GM13977 (cell line): ENCODE measurements at regions not wholly inside any gene's neighbourhood (a gene's known extent, or its start where the extent isn't known, plus 50 kb on each side); places are given as distances from the start of the nearest gene placed in this dataset.
"Not testable (repeated sequence)": the region's sequence is repeated elsewhere in the genome, so short reads cannot be mapped to it uniquely, and the experiment has no call there.

Experiments
- DNase-seq: peaks from one replicate; pipeline ENCODE4 v3.0.0; 2012; ENCODE audit warnings: low spot score
- in situ Hi-C: fragments of 300-500 bp; cut with MboI; formaldehyde crosslinking; loops from one replicate; pipeline ENCODE4 v1.12.0; 2022; ENCODE audit warnings: low sequenced_read_pairs, low pct_unique_long_range_greater_than_20kb, mixed read lengths, inconsistent platforms; ENCODE audit not compliant: unreplicated experiment
- TF ChIP-seq, protein P1 (sequence below): IDR thresholded peaks from 2 replicates; pipeline ENCODE4 v1.5.1; 2012; ENCODE audit warnings: mild to moderate bottlenecking, control low read depth; ENCODE audit not compliant: insufficient read depth; ENCODE audit errors: extremely low read depth, missing control alignments

DNA sequence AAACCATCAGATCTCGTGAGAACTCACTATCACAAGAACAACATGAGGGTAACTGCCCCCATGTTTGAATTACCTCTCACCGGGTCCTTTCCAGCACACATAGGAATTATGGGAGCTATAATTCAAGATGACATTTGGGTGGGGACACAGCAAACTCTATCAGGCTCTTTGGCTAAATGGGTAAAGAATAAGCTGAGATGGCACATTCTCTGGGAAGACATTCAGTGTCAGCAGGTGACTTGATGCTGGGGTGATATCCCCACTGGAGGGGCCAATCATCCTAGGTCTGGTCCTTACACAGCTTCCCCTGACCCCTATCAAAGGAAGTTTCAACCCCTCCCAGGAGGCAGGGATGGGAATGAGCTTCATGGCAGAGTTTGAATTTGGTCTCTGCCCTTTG, 664.0 kb upstream of the EEF2KMT start:
- in situ Hi-C loops, result no loop called here
- TF ChIP-seq, protein P1, sequence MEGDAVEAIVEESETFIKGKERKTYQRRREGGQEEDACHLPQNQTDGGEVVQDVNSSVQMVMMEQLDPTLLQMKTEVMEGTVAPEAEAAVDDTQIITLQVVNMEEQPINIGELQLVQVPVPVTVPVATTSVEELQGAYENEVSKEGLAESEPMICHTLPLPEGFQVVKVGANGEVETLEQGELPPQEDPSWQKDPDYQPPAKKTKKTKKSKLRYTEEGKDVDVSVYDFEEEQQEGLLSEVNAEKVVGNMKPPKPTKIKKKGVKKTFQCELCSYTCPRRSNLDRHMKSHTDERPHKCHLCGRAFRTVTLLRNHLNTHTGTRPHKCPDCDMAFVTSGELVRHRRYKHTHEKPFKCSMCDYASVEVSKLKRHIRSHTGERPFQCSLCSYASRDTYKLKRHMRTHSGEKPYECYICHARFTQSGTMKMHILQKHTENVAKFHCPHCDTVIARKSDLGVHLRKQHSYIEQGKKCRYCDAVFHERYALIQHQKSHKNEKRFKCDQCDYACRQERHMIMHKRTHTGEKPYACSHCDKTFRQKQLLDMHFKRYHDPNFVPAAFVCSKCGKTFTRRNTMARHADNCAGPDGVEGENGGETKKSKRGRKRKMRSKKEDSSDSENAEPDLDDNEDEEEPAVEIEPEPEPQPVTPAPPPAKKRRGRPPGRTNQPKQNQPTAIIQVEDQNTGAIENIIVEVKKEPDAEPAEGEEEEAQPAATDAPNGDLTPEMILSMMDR, result no peak
- DNase-seq, result no peak

DNA sequence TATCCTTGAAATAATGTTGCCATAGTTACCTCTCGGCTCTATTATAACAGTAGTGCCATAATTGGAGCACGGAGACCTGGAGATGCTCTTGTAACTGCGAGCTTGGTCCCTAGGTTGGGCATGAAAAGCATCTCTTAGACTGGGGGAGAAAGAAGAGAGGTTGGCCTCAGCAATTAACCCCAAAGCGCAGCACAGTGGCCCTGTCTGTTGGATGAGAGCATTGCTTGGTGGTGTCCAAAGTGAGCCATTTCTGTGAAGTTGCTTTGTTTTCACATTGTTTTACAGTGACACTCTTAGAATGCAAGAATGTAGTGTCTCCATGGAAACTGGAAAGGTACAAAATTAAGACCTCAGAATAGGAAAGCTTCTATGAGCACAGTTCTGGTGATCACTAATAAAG, 660.7 kb upstream of the EEF2KMT start:
- in situ Hi-C loops, result no loop called here
- DNase-seq, result no peak
- TF ChIP-seq, protein P1, result no peak

DNA sequence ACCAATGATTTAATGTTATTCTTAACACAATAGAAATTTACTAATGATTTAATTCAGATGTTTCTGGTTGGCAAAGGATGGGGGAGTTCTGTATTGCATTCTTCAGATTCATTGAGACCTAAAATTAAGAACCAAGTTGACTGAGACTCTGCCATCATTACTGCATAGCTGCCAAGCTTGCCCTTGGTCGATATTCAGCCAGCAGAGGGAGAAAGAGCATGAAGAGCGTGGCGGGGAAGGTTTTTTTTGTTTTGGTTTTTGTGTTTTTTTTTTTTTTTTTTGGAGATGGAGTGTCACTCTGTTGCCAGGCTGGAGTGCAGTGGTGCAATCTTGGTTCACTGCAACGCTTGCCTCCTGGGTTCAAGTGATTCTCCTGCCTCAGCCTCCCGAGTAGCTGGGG, 659.4 kb upstream of the EEF2KMT start:
- DNase-seq, result no peak
- TF ChIP-seq, protein P1, result no peak
- in situ Hi-C loops, result no loop called here

DNA sequence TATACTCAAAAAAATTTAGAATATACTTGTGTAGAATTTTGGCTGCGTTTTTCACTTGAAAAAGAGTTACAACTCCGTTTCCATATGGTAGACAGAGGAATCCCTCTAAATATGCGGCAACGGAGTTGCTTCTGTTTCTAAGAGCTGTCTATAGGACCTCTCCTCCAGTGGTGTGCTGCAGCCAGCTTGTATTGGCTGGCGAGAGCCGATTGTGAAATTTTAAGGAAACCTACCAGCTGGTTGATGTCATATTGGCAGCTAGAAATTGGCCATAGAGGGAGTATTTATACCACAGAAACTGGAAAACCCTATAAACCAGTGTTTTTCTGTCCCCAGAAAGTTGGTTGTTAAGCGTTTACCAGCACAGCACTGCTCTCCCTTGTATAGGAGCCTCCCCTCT, 655.8 kb upstream of the EEF2KMT start:
- DNase-seq, result no peak
- in situ Hi-C loops, result no loop called here
- TF ChIP-seq, protein P1, result no peak

DNA sequence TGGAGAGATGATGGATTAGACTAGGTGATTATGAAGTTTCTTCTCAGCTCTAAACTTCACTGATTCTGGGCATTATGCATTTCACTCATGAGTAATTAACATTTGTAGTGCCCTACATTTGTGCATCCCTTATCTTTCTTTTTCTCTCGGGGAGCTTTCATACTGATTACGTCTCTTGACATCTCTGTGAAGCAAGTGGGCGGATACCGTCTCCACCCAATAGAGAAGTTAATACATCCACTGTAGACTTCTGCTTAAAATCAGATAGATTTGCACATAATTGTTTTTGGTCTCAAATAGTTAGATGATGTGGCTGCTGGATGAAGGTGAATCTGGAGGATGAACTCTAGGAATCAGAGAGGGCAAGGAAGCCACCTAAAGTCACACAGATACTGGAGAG, 653.6 kb upstream of the EEF2KMT start:
- TF ChIP-seq, protein P1, result no peak
- DNase-seq, result no peak
- in situ Hi-C loops, result no loop called here

DNA sequence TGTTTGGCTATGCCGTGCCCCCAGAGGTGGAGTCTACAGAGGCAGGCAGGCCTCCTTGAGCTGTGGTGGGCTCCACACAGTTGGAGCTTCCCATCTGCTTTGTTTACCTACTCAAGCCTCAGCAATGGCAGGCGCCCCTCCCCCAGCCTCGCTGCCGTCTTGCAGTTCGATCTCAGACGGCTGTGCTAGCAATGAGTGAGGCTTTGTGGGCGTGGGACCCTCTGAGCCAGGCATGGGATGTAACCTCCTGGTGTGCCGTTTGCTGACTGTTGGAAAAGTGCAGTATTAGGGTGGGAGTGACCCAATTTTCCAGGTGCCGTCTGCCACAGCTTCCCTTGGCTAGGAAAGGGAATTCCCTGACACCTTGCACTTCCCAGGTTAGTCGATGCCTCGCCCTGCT, 652.8 kb upstream of the EEF2KMT start:
- in situ Hi-C loops, DNase-seq: not testable (repeated sequence)

DNA sequence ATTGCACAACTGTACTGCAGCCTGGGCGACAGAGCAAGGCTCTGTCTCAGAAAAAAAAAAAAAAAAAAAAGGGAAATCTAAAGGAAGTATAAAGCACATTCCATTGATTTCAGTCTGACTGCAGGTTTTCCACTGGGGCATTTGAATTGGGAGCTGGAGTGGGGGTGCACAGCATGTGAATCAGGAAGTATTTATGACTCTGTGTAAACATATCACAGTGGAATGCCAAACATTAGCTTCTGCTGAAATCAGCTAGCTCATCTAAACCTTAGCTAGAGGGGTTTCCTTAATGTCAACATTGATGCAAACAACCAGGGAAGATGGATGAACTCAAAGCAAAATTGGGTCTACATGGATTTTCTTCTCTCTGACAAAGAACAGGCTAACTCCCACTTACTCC, 641.0 kb upstream of the EEF2KMT start:
- in situ Hi-C loops, result no loop called here
- DNase-seq, result no peak
- TF ChIP-seq, protein P1, result no peak
